ENCODE measurements at regions not wholly inside any gene's neighbourhood (a gene's known extent, or its start where the extent isn't known, plus 50 kb on each side); places are given as distances from the start of the nearest gene placed in this dataset.

GRCh38 chr5:176711883-176712282 lies 64.6 kb downstream of the TSPAN17 start:
- H3K27ac ChIP-seq (ENCODE audit: low read depth, low read length): no peak overlapping the region
- no peaks in the 10 kb centered on the region for H3K9me3 ChIP-seq (ENCODE audit: low read length)
- no peak overlapping the region for H3K4me3 ChIP-seq (ENCODE audit: low read depth in 1 of 2, low read length in 2 of 2)
- no peaks in the 10 kb centered on the region for H3K27me3 ChIP-seq (ENCODE audit: control insufficient read depth in 1 of 2, insufficient read depth in 2 of 2, low read length in 2 of 2)
- no peaks in the 10 kb centered on the region for H3K4me1 ChIP-seq (ENCODE audit: insufficient read depth, low read length)
- no peaks in the 10 kb centered on the region for H3K36me3 ChIP-seq (ENCODE audit: insufficient read depth, low read length)
- H3K9ac ChIP-seq (ENCODE audit: low read length): no peak overlapping the region

GRCh38 chr5:176712546-176713304 lies 65.4 kb downstream of the TSPAN17 start:
- no peaks in the 10 kb centered on the region for H3K36me3 ChIP-seq (ENCODE audit: insufficient read depth, low read length)
- H3K9ac ChIP-seq (ENCODE audit: low read length): no peak overlapping the region
- H3K27me3 ChIP-seq (ENCODE audit: control insufficient read depth in 1 of 2, insufficient read depth in 2 of 2, low read length in 2 of 2): no peaks in the 10 kb centered on the region

GRCh38 chr5:176713409-176713808 lies 66.1 kb downstream of the TSPAN17 start:
- Histone ChIP-seq H3K4me3 (ENCODE audit: low read depth in 1 of 2, low read length in 2 of 2) (no peak overlapping the region), H3K9me3 (ENCODE audit: low read length) (no peaks in the 10 kb centered on the region), H3K4me1 (ENCODE audit: insufficient read depth, low read length) (no peaks in the 10 kb centered on the region), H3K36me3 (ENCODE audit: insufficient read depth, low read length) (no peaks in the 10 kb centered on the region), H3K27me3 (ENCODE audit: control insufficient read depth in 1 of 2, insufficient read depth in 2 of 2, low read length in 2 of 2) (no peaks in the 10 kb centered on the region), H3K9ac (ENCODE audit: low read length) (no peak overlapping the region), H3K27ac (ENCODE audit: low read depth, low read length) (no peak overlapping the region)

More at GRCh38 chr5:176712546-176713304, 65.4 kb downstream of the TSPAN17 start:
- Histone ChIP-seq H3K4me3 (ENCODE audit: low read depth in 1 of 2, low read length in 2 of 2) (no peak overlapping the region), H3K9me3 (ENCODE audit: low read length) (no peaks in the 10 kb centered on the region), H3K4me1 (ENCODE audit: insufficient read depth, low read length) (no peaks in the 10 kb centered on the region), H3K27ac (ENCODE audit: low read depth, low read length) (no peak overlapping the region)

DNA sequence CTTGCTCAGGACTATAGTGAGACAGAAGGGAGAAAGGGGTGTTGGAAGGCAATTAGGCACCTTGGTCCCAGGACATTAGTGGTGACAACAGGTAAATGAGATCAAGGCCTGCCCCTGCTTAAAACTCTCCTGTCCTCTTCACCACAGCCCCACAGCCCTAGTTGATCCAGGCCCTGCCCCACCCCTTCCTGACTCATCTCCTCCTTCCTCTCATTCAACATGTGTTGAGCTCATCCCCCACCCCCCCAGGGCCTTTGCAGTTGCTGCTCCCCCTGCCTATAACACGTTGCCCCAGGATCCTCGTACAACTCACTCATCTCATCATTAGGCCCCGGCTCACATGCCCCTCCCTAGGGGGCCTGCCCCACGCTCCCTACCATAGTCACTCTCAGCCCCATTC lies 66.8 kb downstream of the TSPAN17 start:
- H3K27ac ChIP-seq (ENCODE audit: low read depth, low read length): no peak overlapping the region
- no peaks in the 10 kb centered on the region for H3K27me3 ChIP-seq (ENCODE audit: control insufficient read depth in 1 of 2, insufficient read depth in 2 of 2, low read length in 2 of 2)
- no peak overlapping the region for H3K9ac ChIP-seq (ENCODE audit: low read length)
- no peaks in the 10 kb centered on the region for H3K4me1 ChIP-seq (ENCODE audit: insufficient read depth, low read length)
- no peaks in the 10 kb centered on the region for H3K9me3 ChIP-seq (ENCODE audit: low read length)
- no peak overlapping the region for H3K4me3 ChIP-seq (ENCODE audit: low read depth in 1 of 2, low read length in 2 of 2)
- H3K36me3 ChIP-seq (ENCODE audit: insufficient read depth, low read length): no peaks in the 10 kb centered on the region

DNA sequence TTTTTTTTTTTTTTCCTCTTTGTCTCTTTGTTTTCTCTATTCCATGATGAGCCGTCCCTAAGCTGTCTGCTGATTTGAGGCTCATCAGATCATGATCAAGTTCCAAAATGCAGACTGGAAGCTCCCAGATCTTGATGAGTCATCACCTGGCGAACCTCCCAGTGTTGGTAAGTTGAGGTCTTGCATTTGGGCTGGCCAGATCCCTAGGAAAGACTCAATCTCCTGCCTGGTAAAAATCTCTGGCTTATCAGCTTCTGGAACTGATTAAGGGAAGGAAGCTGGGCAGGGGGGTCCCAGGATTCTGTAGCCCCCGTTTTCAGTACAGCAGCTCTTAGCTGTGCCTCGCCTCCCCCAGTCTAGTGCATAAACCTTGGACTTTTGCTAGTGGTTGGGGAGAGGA lies 69.0 kb downstream of the TSPAN17 start:
- H3K36me3 ChIP-seq (ENCODE audit: insufficient read depth, low read length): no peaks in the 10 kb centered on the region
- H3K9ac ChIP-seq (ENCODE audit: low read length): no peak overlapping the region
- H3K4me3 ChIP-seq (ENCODE audit: low read depth in 1 of 2, low read length in 2 of 2): no peak overlapping the region
- H3K9me3 ChIP-seq (ENCODE audit: low read length): no peaks in the 10 kb centered on the region
- no peak overlapping the region for H3K27ac ChIP-seq (ENCODE audit: low read depth, low read length)
- no peaks in the 10 kb centered on the region for H3K4me1 ChIP-seq (ENCODE audit: insufficient read depth, low read length)
- no peaks in the 10 kb centered on the region for H3K27me3 ChIP-seq (ENCODE audit: control insufficient read depth in 1 of 2, insufficient read depth in 2 of 2, low read length in 2 of 2)

DNA sequence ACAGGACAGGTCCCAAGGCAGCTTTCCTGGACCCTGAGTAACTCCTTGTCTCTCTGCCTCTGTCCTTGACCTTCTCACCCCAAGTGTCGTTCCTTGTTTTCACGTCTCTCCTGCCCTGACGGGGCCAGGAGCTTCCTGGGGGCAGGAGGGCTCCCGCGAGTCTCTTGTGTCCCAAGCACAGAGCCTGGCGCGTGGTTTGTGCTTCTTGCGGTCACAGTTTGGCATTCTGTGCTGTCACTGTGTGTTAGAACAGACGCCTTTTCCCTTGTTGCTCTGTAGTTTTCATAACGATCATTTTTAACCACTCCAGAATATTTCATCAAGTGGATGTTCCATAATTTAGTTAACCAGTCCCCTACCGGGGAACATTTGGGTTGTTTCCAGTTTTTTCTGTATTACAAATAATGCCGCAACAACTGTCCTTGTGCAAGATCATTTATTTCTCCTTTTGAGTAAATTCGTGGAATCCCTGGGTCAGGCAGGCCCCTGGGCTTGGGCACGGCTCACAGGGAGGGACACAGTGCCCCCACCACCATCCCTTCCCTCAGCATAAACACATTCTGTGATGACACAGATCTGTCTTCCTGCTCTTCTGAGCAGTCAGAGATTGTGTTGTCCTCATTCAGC lies 71.9 kb downstream of the TSPAN17 start:
- Histone ChIP-seq H3K9ac (ENCODE audit: low read length) (no peak overlapping the region), H3K9me3 (ENCODE audit: low read length) (no peaks in the 10 kb centered on the region), H3K4me1 (ENCODE audit: insufficient read depth, low read length) (no peaks in the 10 kb centered on the region), H3K27me3 (ENCODE audit: control insufficient read depth in 1 of 2, insufficient read depth in 2 of 2, low read length in 2 of 2) (no peaks in the 10 kb centered on the region), H3K4me3 (ENCODE audit: low read depth in 1 of 2, low read length in 2 of 2) (no peak overlapping the region), H3K27ac (ENCODE audit: low read depth, low read length) (no peak overlapping the region), H3K36me3 (ENCODE audit: insufficient read depth, low read length) (no peaks in the 10 kb centered on the region)

DNA sequence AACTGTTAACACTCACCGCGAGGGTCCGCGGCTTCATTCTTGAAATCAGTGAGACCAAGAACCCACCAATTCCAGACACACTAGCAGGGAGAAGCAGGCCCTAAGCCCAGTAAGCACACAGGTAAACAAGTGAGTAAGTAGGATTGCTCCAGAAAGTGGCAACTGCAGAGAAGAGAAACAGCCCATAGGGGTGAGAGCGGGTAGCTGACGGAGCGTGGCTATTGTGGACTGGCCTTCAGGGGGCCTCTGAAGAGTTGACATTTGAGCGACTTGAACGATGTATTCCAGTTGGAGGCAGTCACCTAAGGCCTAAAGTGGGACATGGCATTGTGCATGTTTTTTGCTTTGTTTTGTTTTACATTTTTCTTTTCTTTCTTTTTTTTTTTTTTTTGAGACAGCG lies 74.2 kb downstream of the TSPAN17 start:
- H3K27ac ChIP-seq (ENCODE audit: low read depth, low read length): no peak overlapping the region
- H3K36me3 ChIP-seq (ENCODE audit: insufficient read depth, low read length): no peaks in the 10 kb centered on the region
- H3K9me3 ChIP-seq (ENCODE audit: low read length): no peaks in the 10 kb centered on the region
- no peak overlapping the region for H3K4me3 ChIP-seq (ENCODE audit: low read depth in 1 of 2, low read length in 2 of 2)
- H3K27me3 ChIP-seq (ENCODE audit: control insufficient read depth in 1 of 2, insufficient read depth in 2 of 2, low read length in 2 of 2): peaks cover 0 to 6% of the 10 kb centered on the region in 2 donors
- no peaks in the 10 kb centered on the region for H3K4me1 ChIP-seq (ENCODE audit: insufficient read depth, low read length)
- no peak overlapping the region for H3K9ac ChIP-seq (ENCODE audit: low read length)

GRCh38 chr5:176722757-176723156 lies 75.5 kb downstream of the TSPAN17 start:
- no peak overlapping the region for H3K27ac ChIP-seq (ENCODE audit: low read depth, low read length)
- no peak overlapping the region for H3K9ac ChIP-seq (ENCODE audit: low read length)
- H3K4me3 ChIP-seq (ENCODE audit: low read depth in 1 of 2, low read length in 2 of 2): no peak overlapping the region
- no peaks in the 10 kb centered on the region for H3K4me1 ChIP-seq (ENCODE audit: insufficient read depth, low read length)
- no peaks in the 10 kb centered on the region for H3K9me3 ChIP-seq (ENCODE audit: low read length)
- peaks cover 0 to 7% of the 10 kb centered on the region in 2 donors for H3K27me3 ChIP-seq (ENCODE audit: control insufficient read depth in 1 of 2, insufficient read depth in 2 of 2, low read length in 2 of 2)
- H3K36me3 ChIP-seq (ENCODE audit: insufficient read depth, low read length): no peaks in the 10 kb centered on the region

- H3K27me3 ChIP-seq (ENCODE audit: control insufficient read depth in 1 of 2, insufficient read depth in 2 of 2, low read length in 2 of 2): peaks cover 0 to 7% of the 10 kb centered on the region in 2 donors
- H3K9me3 ChIP-seq (ENCODE audit: low read length): no peaks in the 10 kb centered on the region
- no peak overlapping the region for H3K27ac ChIP-seq (ENCODE audit: low read depth, low read length)
- no peak overlapping the region for H3K4me3 ChIP-seq (ENCODE audit: low read depth in 1 of 2, low read length in 2 of 2)
- H3K9ac ChIP-seq (ENCODE audit: low read length): no peak overlapping the region
- no peaks in the 10 kb centered on the region for H3K36me3 ChIP-seq (ENCODE audit: insufficient read depth, low read length)
- H3K4me1 ChIP-seq (ENCODE audit: insufficient read depth, low read length): no peaks in the 10 kb centered on the region
These were observed 76.2 kb downstream of the TSPAN17 start for GRCh38 chr5:176723440-176723839.

DNA sequence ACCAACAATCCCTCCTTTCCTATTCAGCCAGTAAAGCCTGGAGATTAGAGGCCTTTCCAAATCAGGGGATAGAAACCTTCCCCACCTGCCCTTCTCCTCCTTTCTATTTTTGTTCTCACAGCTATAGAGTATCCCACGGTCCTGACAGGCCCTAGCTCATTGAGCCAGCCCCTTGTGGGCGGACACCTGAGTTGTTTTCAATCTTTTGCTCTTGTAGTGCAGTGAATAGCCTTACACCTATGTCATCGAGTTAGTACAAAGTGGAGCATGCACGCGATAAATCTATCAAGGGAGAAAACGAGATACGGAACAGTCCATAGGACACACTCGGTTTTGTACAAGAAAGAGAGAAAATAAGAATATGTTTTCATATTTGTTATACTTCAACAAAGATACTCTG lies 77.2 kb downstream of the TSPAN17 start:
- H3K27me3 ChIP-seq (ENCODE audit: control insufficient read depth in 1 of 2, insufficient read depth in 2 of 2, low read length in 2 of 2): peaks cover 0 to 13% of the 10 kb centered on the region in 2 donors
- no peak overlapping the region for H3K9ac ChIP-seq (ENCODE audit: low read length)
- H3K4me1 ChIP-seq (ENCODE audit: insufficient read depth, low read length): no peaks in the 10 kb centered on the region
- H3K4me3 ChIP-seq (ENCODE audit: low read depth in 1 of 2, low read length in 2 of 2): no peak overlapping the region
- no peaks in the 10 kb centered on the region for H3K9me3 ChIP-seq (ENCODE audit: low read length)
- H3K27ac ChIP-seq (ENCODE audit: low read depth, low read length): no peak overlapping the region
- no peaks in the 10 kb centered on the region for H3K36me3 ChIP-seq (ENCODE audit: insufficient read depth, low read length)

DNA sequence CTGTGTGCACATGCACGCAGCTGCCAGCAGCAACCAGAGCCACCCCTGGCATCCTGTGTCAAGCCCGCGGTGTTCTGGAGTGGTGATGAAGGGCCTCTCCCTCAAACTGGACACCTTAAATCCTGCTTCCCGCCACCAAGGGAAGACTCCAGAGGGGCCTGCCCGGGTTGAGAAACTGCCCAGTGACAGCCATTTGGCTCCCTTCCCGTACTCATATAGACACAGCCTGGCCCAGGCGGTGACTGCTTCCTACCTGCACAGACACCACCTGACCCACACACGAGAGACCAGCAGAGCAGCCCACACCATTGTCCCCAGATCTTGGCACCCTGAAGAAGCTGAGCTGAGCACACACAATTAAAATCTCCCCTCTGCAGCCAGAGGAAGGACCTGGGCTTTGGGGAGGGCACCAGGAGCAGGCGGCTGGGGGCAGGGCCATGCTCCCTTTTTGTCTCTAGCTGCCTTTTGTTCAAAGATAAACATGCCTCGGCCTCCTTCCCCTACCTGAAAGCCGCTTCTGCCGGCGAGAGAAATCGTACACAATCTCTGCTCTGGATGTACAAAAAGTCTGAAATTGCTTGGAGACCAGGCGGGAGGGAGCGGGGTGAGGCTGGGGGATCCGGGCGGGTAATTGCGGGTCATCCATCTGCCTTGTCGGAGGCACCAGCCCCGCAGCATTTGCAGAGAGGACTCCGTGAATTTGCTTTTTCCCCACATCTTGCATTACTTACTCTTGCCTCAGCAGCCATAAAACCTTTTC lies 78.4 kb downstream of the TSPAN17 start:
- peaks cover 0 to 13% of the 10 kb centered on the region in 2 donors for H3K27me3 ChIP-seq (ENCODE audit: control insufficient read depth in 1 of 2, insufficient read depth in 2 of 2, low read length in 2 of 2)

More for the DNA sequence above, 78.4 kb downstream of the TSPAN17 start:
- Histone ChIP-seq H3K9ac (ENCODE audit: low read length) (no peak overlapping the region), H3K4me1 (ENCODE audit: insufficient read depth, low read length) (no peaks in the 10 kb centered on the region), H3K9me3 (ENCODE audit: low read length) (no peaks in the 10 kb centered on the region), H3K27ac (ENCODE audit: low read depth, low read length) (no peak overlapping the region), H3K36me3 (ENCODE audit: insufficient read depth, low read length) (no peaks in the 10 kb centered on the region), H3K4me3 (ENCODE audit: low read depth in 1 of 2, low read length in 2 of 2) (no peak overlapping the region)
